GM19035 (cell line): ENCODE measurements at regions not wholly inside any gene's neighbourhood (a gene's known extent, or its start where the extent isn't known, plus 50 kb on each side); places are given as distances from the start of the nearest gene placed in this dataset.
"Not testable (repeated sequence)": the region's sequence is repeated elsewhere in the genome, so short reads cannot be mapped to it uniquely, and the experiment has no call there.

ENCODE experiments used
- ATAC-seq: cut with Tn5 transposase; IDR thresholded peaks from one replicate; pipeline ENCODE4 v1.9.1; 2021; ENCODE audit not compliant: unreplicated experiment

GRCh38 chr1:70490153-70490552 lies 79.1 kb downstream of the CTH start:
- no peak for ATAC-seq

- ATAC-seq: no peak
Observed at GRCh38 chr1:70495370-70495769, 84.3 kb downstream of the CTH start.

GRCh38 chr1:70496181-70496580 lies 85.1 kb downstream of the CTH start:
- no peak for ATAC-seq

DNA sequence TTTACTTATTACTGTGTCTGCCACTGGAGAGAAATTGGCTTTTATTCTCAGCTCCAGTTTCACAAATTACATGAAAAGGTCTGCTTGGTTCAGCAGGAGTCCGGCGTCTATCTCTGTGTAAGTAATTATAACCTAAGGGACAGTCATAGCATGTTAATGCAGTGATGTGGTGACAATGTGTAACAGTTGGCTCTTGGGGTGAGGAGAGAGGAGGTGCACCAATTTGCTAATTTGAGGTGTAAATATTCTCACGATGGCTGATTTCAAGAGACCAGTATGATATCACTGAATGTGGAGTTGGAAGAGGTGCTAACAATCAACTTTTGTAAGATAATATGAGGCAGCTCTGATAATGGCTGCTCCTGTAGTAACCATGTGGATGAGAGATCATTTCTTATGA lies 86.1 kb downstream of the CTH start:
- no peak for ATAC-seq

GRCh38 chr1:70498666-70499065 lies 87.6 kb downstream of the CTH start:
- ATAC-seq: no peak

DNA sequence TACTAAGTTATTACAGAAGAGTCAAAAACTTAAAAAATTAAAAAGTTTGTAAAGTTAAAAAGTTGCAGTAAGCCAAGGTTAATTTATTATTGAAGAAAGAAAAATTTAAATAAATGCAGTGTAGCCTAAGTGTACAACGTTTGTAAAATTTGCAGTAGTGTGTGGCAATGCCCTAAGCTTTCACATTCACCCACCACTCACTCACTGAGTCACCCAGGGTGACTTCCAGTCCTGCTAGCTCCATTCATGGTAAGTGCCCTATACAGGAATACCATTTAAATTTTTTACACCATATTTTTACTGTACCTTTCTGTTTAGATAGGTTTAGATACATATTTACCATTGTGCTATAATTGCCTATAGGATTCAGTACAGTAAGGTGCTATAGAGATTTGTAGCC lies 88.6 kb downstream of the CTH start:
- ATAC-seq: no peak

DNA sequence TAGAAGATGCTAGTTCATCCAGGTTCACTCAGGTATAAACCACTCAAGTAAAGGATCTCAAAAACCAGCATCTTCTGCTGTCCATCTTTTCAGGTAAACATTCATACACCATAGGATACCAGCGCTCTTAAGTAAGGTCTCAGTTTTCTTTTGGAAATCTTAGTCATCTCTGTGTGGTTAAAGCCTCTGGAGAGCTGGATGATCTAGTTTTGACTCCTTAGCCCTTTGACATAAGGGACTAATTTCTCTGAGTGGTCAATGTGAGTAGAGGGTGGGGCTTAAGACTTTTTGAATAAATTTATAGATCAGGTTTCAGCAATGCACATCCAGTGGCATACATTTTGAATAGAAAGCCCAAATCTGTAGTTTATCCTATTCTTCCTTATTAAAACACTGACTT lies 92.3 kb downstream of the CTH start:
- ATAC-seq: no peak

DNA sequence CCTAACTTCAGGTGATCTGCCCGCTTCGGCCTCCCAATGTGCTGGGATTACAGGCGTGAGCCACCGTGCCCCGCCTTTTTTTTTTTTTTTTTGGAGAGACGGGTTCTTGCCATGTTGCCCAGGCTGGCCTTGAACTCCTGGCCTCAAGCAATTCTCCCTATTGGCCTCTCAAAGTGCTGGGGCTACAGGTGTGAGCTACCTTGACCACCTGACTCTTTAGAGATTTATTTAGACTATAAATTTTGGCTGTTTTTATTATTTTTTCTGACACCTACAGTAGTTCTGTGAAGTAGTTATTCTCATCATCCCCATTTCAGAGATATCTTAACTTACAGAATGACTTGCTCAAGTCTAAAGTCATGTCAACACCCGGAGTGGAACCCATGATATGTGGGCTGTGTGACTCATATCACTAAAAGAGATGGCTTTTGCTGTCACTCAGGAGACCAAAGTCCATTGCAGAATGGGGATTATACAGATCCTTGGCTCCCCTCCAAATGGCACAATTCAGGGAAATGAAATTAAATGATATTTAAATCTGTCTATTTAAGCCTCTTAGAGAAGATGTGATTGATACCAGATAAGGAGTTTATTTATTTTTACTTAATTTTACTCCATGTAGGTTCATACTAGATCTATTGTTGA lies 93.2 kb downstream of the CTH start:
- ATAC-seq: peak; percentile 94

GRCh38 chr1:70504821-70505193 lies 93.7 kb downstream of the CTH start:
- ATAC-seq: peak; percentile 31

- not testable (repeated sequence) for ATAC-seq
Observed at GRCh38 chr1:70507991-70508390, 96.9 kb downstream of the CTH start.

DNA sequence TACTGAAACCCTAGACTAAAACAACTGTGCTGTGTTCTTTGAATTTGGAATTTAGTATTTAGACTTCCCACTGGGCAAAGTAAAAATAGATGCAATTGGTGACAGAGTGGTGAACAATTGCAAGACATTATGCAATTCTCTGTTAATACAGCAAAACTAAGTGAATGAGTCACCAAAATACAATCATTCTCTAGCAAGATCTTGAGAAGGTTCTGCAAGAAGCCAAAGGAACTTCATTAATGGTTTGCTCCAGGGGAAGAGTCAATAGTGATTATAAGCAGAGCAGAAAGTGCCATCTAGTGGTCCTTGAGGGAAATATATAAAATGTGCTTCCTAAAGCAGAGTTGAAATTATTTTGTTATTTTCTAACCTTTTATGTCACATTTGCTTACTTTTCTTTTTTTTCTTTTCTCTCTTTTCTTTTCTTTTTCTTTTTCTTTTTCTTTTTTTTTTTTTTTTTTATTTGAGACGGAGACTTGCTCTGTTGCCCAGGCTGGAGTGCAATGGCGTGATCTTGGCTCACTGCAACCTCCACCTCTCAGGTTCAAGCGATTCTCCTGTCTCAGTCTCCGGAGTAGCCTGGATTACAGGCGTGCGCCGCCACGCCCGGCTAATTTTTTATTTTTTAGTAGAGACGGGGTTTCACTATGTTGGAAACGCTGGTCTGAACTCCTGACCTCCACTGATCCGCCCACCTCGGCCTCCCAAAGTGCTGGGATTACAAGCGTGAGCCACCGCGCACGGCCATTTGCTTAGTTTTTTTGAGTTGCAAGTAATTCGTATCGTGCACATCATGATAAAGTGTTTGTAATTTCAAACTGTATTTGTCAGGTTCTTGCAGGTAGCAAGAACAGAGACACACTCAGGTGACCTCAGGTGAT lies 99.2 kb downstream of the CTH start:
- peak; percentile 94 for ATAC-seq

GRCh38 chr1:70517444-70517843 lies 106.4 kb downstream of the CTH start:
- ATAC-seq: peak; percentile 62

- ATAC-seq: peak; percentile 20
Observed at GRCh38 chr1:70518106-70518505, 107.0 kb downstream of the CTH start.

DNA sequence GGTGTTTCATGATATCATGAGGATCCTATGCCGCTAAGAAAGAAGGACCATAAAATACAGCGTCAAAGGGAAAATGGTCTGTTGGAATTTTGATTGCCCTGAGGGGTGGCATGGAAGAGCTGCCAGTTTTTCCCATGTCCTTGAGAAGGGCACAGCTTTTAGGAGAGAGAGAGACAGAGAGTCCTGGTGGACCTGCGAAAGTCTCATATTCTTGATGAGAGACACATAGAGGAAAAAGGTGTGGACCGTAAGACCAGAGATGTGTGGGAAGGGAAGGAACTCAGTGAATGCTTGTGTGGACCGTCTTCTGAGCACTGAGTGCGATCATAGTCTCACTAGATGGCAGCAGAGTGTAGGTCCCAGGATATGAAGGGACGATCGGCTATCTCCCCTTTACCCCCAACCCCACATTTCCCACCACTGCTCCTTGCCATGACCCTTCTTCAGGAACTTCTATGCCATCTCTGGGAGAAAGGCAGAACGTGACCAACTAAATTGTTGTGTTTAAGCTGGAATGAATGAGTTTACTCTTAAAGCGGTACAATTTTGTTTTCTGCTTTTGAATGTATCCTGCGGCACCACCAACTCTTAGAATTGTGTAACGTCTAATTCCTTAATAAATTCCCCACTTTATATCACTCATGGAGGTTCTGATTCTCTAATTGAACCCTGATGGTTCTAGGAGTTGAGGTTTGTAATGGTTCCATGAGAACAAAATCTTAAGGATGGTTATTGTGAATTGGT lies 117.7 kb downstream of the CTH start:
- peak; percentile 60 for ATAC-seq

- no peak for ATAC-seq
Observed at GRCh38 chr1:70536708-70537366, 125.8 kb downstream of the CTH start.

GRCh38 chr1:70537788-70538187 lies 126.7 kb downstream of the CTH start:
- no peak for ATAC-seq

GRCh38 chr1:70542030-70542429 lies 131.0 kb downstream of the CTH start:
- no peak for ATAC-seq

- ATAC-seq: no peak
Observed at GRCh38 chr1:70542856-70543255, 131.8 kb downstream of the CTH start.

- ATAC-seq: no peak
Observed at GRCh38 chr1:70546726-70547125, 135.7 kb downstream of the CTH start.

DNA sequence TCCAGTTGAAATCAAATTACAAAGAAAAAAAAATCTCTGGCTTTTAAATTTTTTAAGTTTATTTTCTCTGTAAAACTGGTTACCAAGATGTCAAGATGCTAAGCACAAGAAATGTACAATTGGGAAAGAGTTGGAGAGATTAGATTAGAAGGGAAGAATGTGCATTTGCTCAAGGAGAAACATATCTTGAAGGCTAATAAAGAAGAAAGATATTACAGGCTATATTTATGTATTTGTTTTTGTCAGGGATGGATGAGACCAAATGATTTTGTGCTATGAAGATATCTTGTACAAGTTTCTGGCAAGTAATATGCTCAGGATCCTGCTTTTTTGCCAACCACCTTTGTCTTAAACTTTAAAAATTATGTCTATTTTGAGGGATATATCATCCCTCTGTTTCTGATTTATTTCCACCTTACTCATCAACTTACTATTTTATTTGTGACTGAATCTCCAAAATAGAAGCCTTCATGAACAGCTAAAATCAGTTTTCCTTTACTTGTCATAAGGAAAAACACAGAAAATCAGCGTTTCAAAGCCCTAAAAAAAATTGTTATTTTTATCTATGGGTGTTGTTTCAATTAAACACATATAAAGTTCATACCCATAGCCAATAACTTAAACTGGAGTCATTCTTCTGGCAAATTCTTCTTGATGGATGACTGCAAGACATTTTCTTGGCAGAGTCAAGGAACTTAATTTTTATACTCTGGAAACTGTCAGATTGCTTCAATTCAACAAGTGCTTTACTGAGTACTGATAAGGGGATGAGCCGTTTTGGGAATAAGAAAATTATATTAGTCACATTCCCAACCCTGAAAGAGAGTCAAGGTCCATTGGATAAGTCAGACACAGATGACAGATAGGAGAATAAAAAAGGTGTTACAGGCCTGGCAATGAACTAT lies 141.8 kb downstream of the CTH start:
- ATAC-seq: no peak
